HG03108 (cell line): ENCODE measurements at regions not wholly inside any gene's neighbourhood (a gene's known extent, or its start where the extent isn't known, plus 50 kb on each side); places are given as distances from the start of the nearest gene placed in this dataset.
"Not testable (repeated sequence)": the region's sequence is repeated elsewhere in the genome, so short reads cannot be mapped to it uniquely, and the experiment has no call there.

ENCODE experiments used
- ATAC-seq: cut with Tn5 transposase; IDR thresholded peaks from one replicate; pipeline ENCODE4 v1.9.1; 2021; ENCODE audit warnings: moderate library complexity; ENCODE audit not compliant: unreplicated experiment

- ATAC-seq: no peak
Observed at GRCh38 chr4:58413849-58414248, 1303.7 kb upstream of the IGFBP7 start.

GRCh38 chr4:58411904-58412303 lies 1301.7 kb upstream of the IGFBP7 start:
- no peak for ATAC-seq

GRCh38 chr4:58406762-58407161 lies 1296.6 kb upstream of the IGFBP7 start:
- ATAC-seq: no peak

- no peak for ATAC-seq
Observed at GRCh38 chr4:58368221-58368620, 1258.0 kb upstream of the IGFBP7 start.

- no peak for ATAC-seq
Observed at GRCh38 chr4:58360354-58361133, 1250.4 kb upstream of the IGFBP7 start.

DNA sequence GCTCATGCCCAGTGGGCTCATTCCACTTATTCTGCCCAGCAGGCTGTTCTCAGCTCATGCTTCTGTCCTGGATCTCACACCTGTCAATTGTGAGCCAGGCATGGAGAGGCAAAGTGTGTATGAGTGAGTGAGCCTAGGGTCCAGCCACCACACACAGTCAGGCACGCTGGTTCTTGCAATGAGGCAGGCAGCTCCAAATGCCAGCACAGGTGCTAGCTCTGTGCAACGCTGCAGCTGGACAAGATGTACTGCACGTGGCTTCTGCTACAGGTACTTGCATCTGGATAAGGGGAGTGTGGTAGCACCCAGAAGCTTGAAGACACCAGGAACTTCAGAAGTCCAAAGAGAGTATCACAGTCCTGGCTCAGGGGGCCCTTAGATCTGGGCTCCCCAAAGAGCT lies 1249.4 kb upstream of the IGFBP7 start:
- no peak for ATAC-seq

- ATAC-seq: no peak
Observed at GRCh38 chr4:58357947-58358346, 1247.8 kb upstream of the IGFBP7 start.

DNA sequence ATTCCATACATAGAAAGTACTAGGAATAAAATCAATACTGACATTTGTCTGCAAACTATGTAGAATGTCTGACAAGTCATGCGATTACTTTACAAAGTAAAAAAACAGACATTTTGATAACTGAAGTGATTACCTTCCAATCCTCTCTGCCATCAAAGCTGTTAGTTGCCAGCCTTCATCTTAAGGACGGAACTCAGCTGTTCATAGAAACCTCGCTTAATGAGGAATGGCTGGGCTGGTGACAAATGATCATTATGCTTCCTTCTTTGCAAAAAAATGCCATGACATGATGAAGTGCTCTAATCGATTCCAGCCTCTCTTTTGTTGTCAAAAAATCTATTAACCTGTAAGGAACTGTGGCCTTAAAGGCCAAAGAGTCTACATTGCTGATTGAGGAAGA lies 1214.9 kb upstream of the IGFBP7 start:
- no peak for ATAC-seq

DNA sequence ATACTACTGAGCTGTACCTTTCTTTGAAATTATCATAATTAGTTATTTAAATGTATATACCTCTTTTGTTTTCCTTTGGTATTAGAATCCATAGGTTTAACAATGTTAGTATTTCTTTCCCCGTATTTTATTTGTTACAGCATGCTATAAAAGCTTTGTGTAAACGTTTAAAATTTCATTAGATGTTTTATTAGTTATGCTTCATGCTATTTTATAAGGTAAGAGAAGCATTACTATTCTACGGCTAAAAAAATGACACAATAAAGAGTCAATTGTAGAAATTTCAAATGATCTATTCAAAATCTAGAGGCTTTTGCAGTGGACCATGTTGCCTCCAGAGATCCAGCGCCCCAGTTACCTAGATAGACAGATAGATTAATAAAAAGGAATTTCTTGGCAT lies 1203.3 kb upstream of the IGFBP7 start:
- no peak for ATAC-seq

GRCh38 chr4:58303456-58303855 lies 1193.3 kb upstream of the IGFBP7 start:
- ATAC-seq: no peak

DNA sequence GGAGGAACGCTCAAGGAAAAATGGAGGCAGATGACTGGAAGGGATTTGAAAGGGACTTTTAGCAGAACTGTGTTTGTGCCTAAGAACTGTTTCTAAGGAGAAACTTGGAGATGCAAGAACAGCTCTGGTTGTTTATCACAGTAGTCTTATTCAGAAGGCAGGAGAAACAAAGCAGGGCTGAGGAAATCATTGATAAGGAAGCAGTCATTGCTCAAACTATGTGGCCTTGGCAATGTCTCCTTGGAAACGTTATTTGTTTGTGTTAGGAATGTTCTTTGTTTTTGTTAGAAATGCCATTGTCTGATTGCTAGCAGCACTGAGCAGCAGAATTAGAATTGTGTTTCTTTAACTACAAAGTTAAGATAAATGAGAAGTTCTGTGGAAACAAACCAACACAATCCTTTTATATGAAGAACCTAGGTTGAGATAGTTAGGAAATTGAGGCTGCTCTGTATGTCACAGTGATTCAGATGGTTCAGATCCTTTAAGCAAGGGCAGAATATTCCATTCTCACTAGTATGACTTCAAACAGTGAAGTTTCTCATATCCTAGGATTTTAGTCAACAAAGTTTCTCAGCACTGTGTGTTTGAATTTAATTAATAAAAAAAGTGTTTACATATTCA lies 1191.3 kb upstream of the IGFBP7 start:
- no peak for ATAC-seq

- no peak for ATAC-seq
Observed at GRCh38 chr4:58286335-58286734, 1176.2 kb upstream of the IGFBP7 start.

- not testable (repeated sequence) for ATAC-seq
Observed at GRCh38 chr4:58280928-58281327, 1170.7 kb upstream of the IGFBP7 start.

- ATAC-seq: no peak
Observed at GRCh38 chr4:58275856-58276255, 1165.7 kb upstream of the IGFBP7 start.

GRCh38 chr4:58274553-58274952 lies 1164.4 kb upstream of the IGFBP7 start:
- no peak for ATAC-seq

DNA sequence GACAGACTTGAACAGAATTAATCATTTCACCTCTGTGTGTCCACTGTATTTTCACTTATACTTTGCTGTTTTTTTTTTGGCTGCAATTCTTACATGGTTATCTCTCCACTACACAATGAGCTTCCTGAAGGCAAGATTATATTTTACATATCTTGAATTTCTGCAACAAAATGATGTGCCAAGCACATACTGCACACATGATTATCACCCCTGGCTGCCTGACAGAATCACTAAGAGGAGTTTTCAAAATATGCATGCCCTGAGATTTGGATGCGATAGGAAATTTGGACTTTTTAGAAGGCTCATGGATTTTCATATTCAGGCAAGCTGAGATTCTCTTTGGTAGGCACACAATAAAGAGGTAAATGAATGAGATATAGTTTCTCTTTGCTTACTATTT lies 1162.1 kb upstream of the IGFBP7 start:
- ATAC-seq: no peak

DNA sequence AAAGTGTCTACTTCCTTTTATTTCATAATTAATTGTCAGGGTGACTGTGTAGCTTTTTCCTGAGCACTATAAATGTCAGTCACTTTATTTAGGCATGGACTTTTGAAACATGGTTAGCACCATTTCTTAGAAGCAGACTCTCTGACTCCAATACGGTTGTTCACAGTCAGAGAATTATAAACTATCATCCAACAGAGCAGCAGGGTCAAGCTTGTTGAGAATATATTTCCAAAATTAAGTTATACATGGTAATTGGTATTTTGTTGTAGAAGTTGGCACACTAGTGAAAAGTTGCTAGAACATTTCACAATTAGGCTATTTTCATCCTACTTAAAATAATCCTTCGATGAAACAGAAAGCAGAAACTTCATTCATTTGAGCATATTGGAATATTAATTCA lies 1155.5 kb upstream of the IGFBP7 start:
- no peak for ATAC-seq

DNA sequence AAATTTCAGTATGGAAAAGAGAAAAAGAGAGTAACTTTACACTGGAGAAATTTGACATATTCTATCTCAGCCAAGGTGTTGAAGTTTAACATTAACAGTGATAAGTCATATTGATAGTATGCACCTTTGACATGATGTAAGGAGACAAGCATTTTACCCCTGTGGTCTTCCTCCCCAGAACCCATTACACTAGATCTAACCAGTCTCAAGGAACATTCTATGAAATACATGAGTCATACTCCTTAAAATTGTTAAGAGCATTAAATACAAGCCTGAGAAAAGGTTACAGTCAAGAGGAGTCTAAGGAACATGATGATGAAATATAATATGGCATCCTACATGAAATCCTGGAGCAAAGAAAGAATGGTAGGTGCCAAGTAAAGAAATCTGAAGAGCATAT lies 1151.3 kb upstream of the IGFBP7 start:
- ATAC-seq: no peak

GRCh38 chr4:58254291-58254690 lies 1144.1 kb upstream of the IGFBP7 start:
- ATAC-seq: no peak

DNA sequence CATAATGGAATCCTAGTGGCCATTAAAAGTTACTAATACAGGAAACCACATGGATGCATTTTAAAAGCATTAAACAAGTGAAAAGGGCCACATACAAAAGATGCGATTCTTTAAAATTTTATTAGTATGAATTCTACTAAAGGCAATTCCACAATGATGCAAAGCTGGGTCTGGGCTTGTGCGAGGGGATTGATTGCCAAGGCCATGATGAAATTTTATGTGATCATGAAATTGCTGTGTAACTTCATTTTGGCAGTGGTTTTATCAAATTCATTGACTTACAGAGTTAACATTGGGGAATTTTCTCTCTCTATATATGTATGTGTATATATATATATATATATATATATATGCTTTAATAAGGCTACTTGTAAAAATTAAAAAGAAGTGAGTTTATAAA lies 1142.5 kb upstream of the IGFBP7 start:
- no peak for ATAC-seq

DNA sequence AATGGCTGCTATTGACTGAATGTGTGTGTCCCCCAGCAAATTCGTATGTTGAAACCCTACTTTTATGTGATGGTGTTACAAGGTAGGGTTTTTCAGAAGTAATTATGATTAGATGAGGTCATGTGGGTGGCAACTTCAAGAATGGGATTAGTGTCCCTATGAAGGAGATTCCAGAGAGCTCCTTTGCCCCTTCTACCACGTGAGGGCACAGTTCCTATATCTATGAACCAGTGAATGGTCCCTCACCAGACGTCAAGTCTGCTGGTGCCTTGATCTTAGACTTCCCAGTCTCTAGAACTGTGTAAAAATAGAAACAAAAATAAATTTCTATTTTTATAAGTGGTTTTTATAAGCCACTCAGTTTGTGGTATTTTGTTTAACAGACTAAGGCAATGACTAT lies 1137.6 kb upstream of the IGFBP7 start:
- no peak for ATAC-seq

DNA sequence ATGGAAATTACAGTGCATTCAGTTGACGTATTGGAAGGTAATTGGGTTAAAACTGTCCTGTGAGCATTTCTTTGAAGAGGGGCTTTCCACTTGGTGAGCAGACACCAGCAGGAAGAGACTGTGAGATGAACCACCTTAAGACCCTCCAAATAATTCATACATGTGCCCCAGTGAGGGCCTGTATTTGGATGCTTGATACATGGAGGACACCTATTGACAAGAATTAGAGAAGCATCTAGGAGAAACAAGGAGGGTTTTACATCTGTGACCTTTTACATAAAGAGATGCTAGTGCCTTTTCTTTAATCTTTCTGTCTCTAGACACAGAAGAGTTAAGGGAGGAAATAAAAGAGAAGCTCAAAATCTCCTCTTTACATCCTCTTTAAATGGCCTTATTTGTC lies 1115.3 kb upstream of the IGFBP7 start:
- ATAC-seq: no peak

- ATAC-seq: no peak
Observed at GRCh38 chr4:58219179-58219578, 1109.0 kb upstream of the IGFBP7 start.
